ENCODE measurements at regions not wholly inside any gene's neighbourhood (a gene's known extent, or its start where the extent isn't known, plus 50 kb on each side); places are given as distances from the start of the nearest gene placed in this dataset.

DNA sequence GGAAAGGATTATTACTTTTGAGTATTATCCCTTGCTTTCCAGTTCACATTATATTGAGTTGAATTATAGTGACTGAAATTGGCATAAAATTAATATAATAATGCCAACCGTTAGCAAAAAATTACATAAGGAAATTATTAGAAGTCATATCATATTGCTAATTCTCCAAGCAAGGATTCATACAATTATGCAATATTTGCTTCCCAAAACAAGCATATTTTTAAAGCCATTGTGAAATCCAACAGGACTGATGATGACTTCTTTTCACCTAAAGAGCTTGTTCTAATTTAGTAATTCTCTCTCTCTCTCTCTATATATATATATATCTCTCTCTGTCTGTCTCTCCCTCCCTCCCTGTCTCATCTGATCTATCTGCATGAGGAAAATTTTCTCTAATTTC lies 283.5 kb downstream of the DSEL start:
- Mint-ChIP-seq H3K9me3 (no peaks in the 10 kb centered on the region), H3K27me3 (ENCODE audit: low read depth) (no peaks in the 10 kb centered on the region), H3K27ac (no peak overlapping the region), H3K4me1 (ENCODE audit: low read depth) (no peaks in the 10 kb centered on the region), H3K4me3 (no peak overlapping the region), H3K36me3 (ENCODE audit: insufficient read depth in 2 of 2) (no peaks in the 10 kb centered on the region)
- ATAC-seq (replicated peaks in 1 of 2) (no peak), DNase-seq (no peak)

DNA sequence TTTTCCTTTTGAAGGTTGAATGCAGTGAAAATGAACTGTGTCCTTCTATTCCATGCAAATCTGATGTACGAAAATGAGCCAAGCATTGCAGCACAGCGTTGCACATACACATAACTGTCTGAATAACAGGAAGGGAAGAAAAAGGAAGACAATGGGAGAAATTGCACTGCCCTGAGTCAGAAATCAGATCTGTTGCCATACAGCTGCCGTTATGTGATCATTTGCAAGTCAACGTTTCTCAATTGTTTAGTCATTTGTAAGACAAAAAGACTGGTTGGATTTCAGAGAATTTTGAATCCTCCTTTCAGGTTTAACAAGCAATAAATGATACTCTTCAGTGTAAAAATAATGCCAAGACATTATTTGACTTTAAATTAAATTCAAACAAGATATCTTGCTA lies 284.1 kb downstream of the DSEL start:
- Mint-ChIP-seq H3K27me3 (ENCODE audit: low read depth) (no peaks in the 10 kb centered on the region), H3K36me3 (ENCODE audit: insufficient read depth in 2 of 2) (no peaks in the 10 kb centered on the region), H3K4me1 (ENCODE audit: low read depth) (no peaks in the 10 kb centered on the region), H3K9me3 (no peaks in the 10 kb centered on the region), H3K4me3 (no peak overlapping the region), H3K27ac (no peak overlapping the region)
- DNase-seq (no peak), ATAC-seq (replicated peaks in 1 of 2) (no peak)

DNA sequence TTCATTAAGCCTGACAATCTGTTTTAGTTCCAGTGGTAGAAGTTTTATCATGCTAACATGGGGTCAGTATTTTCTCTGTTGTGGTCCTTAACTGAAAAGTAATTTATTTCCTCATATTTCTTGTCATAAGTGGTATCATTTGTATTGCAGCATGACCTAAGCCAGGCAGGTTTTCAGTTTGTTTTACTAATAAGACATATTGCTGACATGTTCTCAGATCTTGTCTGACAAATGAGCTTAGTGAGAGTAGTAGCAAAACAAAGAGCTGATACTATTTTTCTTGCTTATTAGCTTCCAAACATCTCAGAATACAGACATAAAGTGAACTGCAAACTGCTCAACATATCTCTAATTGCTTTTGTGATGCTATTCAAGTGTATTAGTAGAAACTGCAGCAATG lies 293.6 kb downstream of the DSEL start:
- H3K4me3 Mint-ChIP-seq = no peak overlapping the region
- no peaks in the 10 kb centered on the region for H3K9me3 Mint-ChIP-seq
- H3K27ac Mint-ChIP-seq = no peak overlapping the region
- DNase-seq = no peak
- H3K27me3 Mint-ChIP-seq (ENCODE audit: low read depth) = no peaks in the 10 kb centered on the region
- H3K36me3 Mint-ChIP-seq (ENCODE audit: insufficient read depth in 2 of 2) = no peaks in the 10 kb centered on the region
- H3K4me1 Mint-ChIP-seq (ENCODE audit: low read depth) = no peaks in the 10 kb centered on the region
- ATAC-seq (replicated peaks in 1 of 2) = no peak

- H3K27ac Mint-ChIP-seq = no peak overlapping the region
- H3K27me3 Mint-ChIP-seq (ENCODE audit: low read depth) = no peaks in the 10 kb centered on the region
- no peaks in the 10 kb centered on the region for H3K36me3 Mint-ChIP-seq (ENCODE audit: insufficient read depth in 2 of 2)
- H3K9me3 Mint-ChIP-seq = no peaks in the 10 kb centered on the region
- no peak for DNase-seq
- no peak for ATAC-seq (replicated peaks in 1 of 2)
- H3K4me3 Mint-ChIP-seq = no peak overlapping the region
- H3K4me1 Mint-ChIP-seq (ENCODE audit: low read depth) = no peaks in the 10 kb centered on the region
Observed at GRCh38 chr18:67219821-67220220, 296.7 kb downstream of the DSEL start.

GRCh38 chr18:67218556-67218955 lies 298.0 kb downstream of the DSEL start:
- Mint-ChIP-seq H3K4me3 (no peak overlapping the region), H3K27me3 (ENCODE audit: low read depth) (no peaks in the 10 kb centered on the region), H3K9me3 (no peaks in the 10 kb centered on the region), H3K27ac (no peak overlapping the region), H3K36me3 (ENCODE audit: insufficient read depth in 2 of 2) (no peaks in the 10 kb centered on the region), H3K4me1 (ENCODE audit: low read depth) (no peaks in the 10 kb centered on the region)
- DNase-seq (no peak), ATAC-seq (replicated peaks in 1 of 2) (no peak)

GRCh38 chr18:67217551-67218166 lies 298.9 kb downstream of the DSEL start:
- Mint-ChIP-seq H3K27ac (no peak overlapping the region), H3K27me3 (ENCODE audit: low read depth) (no peaks in the 10 kb centered on the region), H3K4me1 (ENCODE audit: low read depth) (no peaks in the 10 kb centered on the region), H3K9me3 (no peaks in the 10 kb centered on the region), H3K4me3 (no peak overlapping the region), H3K36me3 (ENCODE audit: insufficient read depth in 2 of 2) (no peaks in the 10 kb centered on the region)
- peak; percentile 42 to 49 for DNase-seq
- ATAC-seq (replicated peaks in 1 of 2) = peak; percentile 74

DNA sequence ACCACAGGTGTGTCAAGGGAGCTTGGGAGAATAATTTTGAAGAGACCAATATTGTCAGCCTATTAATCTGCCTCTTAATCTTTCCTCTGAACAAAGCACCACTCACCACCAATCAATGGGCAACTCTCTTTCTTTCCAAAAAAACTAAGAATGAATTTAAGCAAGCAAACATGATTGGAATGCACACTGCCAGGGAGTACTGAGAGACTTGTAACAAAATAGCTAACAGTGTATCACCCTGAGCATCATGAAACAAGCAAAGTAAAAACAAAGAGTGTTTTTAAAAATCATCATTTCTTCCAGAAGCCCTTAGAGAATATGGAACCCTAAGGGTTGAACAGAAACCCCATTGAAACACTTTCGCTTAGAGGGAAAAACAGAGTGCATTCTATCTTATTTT lies 299.7 kb downstream of the DSEL start:
- no peaks in the 10 kb centered on the region for H3K36me3 Mint-ChIP-seq (ENCODE audit: insufficient read depth in 2 of 2)
- no peaks in the 10 kb centered on the region for H3K27me3 Mint-ChIP-seq (ENCODE audit: low read depth)
- no peaks in the 10 kb centered on the region for H3K9me3 Mint-ChIP-seq
- ATAC-seq (replicated peaks in 1 of 2) (no peak), DNase-seq (no peak)
- no peak overlapping the region for H3K4me3 Mint-ChIP-seq
- no peaks in the 10 kb centered on the region for H3K4me1 Mint-ChIP-seq (ENCODE audit: low read depth)
- no peak overlapping the region for H3K27ac Mint-ChIP-seq

GRCh38 chr18:67215686-67216085 lies 300.8 kb downstream of the DSEL start:
- Mint-ChIP-seq H3K4me3 (no peak overlapping the region), H3K9me3 (no peaks in the 10 kb centered on the region), H3K27ac (no peak overlapping the region), H3K4me1 (ENCODE audit: low read depth) (no peaks in the 10 kb centered on the region), H3K36me3 (ENCODE audit: insufficient read depth in 2 of 2) (no peaks in the 10 kb centered on the region), H3K27me3 (ENCODE audit: low read depth) (no peaks in the 10 kb centered on the region)
- ATAC-seq (replicated peaks in 1 of 2) (no peak), DNase-seq (no peak)

- ATAC-seq (replicated peaks in 1 of 2) (no peak), DNase-seq (no peak)
- Mint-ChIP-seq H3K36me3 (ENCODE audit: insufficient read depth in 2 of 2) (no peaks in the 10 kb centered on the region), H3K27ac (no peak overlapping the region), H3K4me1 (ENCODE audit: low read depth) (no peaks in the 10 kb centered on the region), H3K9me3 (no peaks in the 10 kb centered on the region), H3K4me3 (no peak overlapping the region), H3K27me3 (ENCODE audit: low read depth) (no peaks in the 10 kb centered on the region)
Observed at GRCh38 chr18:67211646-67212045, 304.9 kb downstream of the DSEL start.

- H3K4me3 Mint-ChIP-seq = no peak overlapping the region
- H3K27me3 Mint-ChIP-seq (ENCODE audit: low read depth) = no peaks in the 10 kb centered on the region
- no peak overlapping the region for H3K27ac Mint-ChIP-seq
- DNase-seq = no peak
- no peaks in the 10 kb centered on the region for H3K36me3 Mint-ChIP-seq (ENCODE audit: insufficient read depth in 2 of 2)
- no peaks in the 10 kb centered on the region for H3K4me1 Mint-ChIP-seq (ENCODE audit: low read depth)
- no peak for ATAC-seq (replicated peaks in 1 of 2)
- H3K9me3 Mint-ChIP-seq = no peaks in the 10 kb centered on the region
Observed at GRCh38 chr18:67200665-67201064, 315.9 kb downstream of the DSEL start.

DNA sequence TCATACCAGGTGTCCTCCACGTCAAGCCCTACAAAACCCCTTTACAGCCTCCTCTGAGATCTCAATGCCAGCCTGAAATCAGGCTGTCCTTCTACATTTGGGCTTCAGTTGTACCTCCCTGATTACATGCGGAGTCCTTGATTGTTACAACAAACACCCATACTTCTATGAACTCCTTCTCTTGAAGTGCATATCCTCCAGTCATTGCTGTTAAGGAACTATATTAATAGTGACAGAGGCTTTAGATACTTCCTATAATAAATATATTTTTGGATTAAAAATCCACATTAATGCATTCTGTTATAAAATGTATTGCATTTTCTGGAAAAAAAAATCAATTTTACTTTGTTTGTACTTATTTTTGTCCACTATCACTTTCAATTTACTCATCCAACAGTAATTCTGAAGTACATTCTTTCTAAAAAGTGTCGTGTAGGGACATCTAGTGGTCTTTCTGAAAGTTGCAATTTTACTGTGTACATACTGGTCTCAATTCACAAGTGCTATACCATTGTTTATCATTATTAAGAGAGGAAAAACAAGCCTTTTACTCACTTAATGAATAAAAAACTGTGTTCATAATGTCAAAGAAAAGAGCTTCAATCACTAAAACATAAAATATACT lies 316.4 kb downstream of the DSEL start:
- ATAC-seq (replicated peaks in 1 of 2) (peak; percentile 56 to 70), DNase-seq (no peak)
- H3K27ac Mint-ChIP-seq = no peak overlapping the region
- no peaks in the 10 kb centered on the region for H3K4me1 Mint-ChIP-seq (ENCODE audit: low read depth)
- H3K36me3 Mint-ChIP-seq (ENCODE audit: insufficient read depth in 2 of 2) = no peaks in the 10 kb centered on the region
- no peaks in the 10 kb centered on the region for H3K27me3 Mint-ChIP-seq (ENCODE audit: low read depth)
- no peak overlapping the region for H3K4me3 Mint-ChIP-seq
- H3K9me3 Mint-ChIP-seq = no peaks in the 10 kb centered on the region

- ATAC-seq (replicated peaks in 1 of 2) (no peak), DNase-seq (no peak)
- Mint-ChIP-seq H3K4me1 (ENCODE audit: low read depth) (no peaks in the 10 kb centered on the region), H3K36me3 (ENCODE audit: insufficient read depth in 2 of 2) (no peaks in the 10 kb centered on the region), H3K27me3 (ENCODE audit: low read depth) (no peaks in the 10 kb centered on the region), H3K9me3 (no peaks in the 10 kb centered on the region), H3K27ac (no peak overlapping the region), H3K4me3 (no peak overlapping the region)
Observed at GRCh38 chr18:67194886-67195285, 321.6 kb downstream of the DSEL start.

- Mint-ChIP-seq H3K4me3 (no peak overlapping the region), H3K36me3 (ENCODE audit: insufficient read depth in 2 of 2) (no peaks in the 10 kb centered on the region), H3K9me3 (no peaks in the 10 kb centered on the region), H3K4me1 (ENCODE audit: low read depth) (no peaks in the 10 kb centered on the region), H3K27me3 (ENCODE audit: low read depth) (no peaks in the 10 kb centered on the region), H3K27ac (no peak overlapping the region)
- ATAC-seq (replicated peaks in 1 of 2) = no peak
- DNase-seq = no peak
Observed at GRCh38 chr18:67192535-67192934, 324.0 kb downstream of the DSEL start.

- no peaks in the 10 kb centered on the region for H3K36me3 Mint-ChIP-seq (ENCODE audit: insufficient read depth in 2 of 2)
- no peak for ATAC-seq (replicated peaks in 1 of 2)
- H3K27me3 Mint-ChIP-seq (ENCODE audit: low read depth) = peaks cover 11% of the 10 kb centered on the region
Observed at GRCh38 chr18:67183398-67183797, 333.1 kb downstream of the DSEL start.

More at GRCh38 chr18:67183398-67183797, 333.1 kb downstream of the DSEL start:
- Mint-ChIP-seq H3K4me1 (ENCODE audit: low read depth) (no peaks in the 10 kb centered on the region), H3K9me3 (no peaks in the 10 kb centered on the region), H3K4me3 (no peak overlapping the region), H3K27ac (no peak overlapping the region)
- DNase-seq = no peak
